Neuron (in vitro differentiated cells): ENCODE measurements at regions not wholly inside any gene's neighbourhood (a gene's known extent, or its start where the extent isn't known, plus 50 kb on each side); places are given as distances from the start of the nearest gene placed in this dataset.

Experiments
- H2AFZ ChIP-seq: one replicate; pipeline ENCODE4 v1.6.1; 2013; ENCODE audit warnings: low read depth, mild to moderate bottlenecking, inconsistent platforms, low read length, moderate library complexity
- H3K27me3 ChIP-seq: one replicate; pipeline ENCODE4 v1.6.1; 2013; ENCODE audit warnings: low read length; ENCODE audit not compliant: insufficient read depth
- H3K36me3 ChIP-seq: one replicate; pipeline ENCODE4 v1.6.1; 2013; ENCODE audit warnings: low read length; ENCODE audit not compliant: insufficient read depth
- H3K4me1 ChIP-seq: one replicate; pipeline ENCODE4 v1.6.1; 2013; ENCODE audit warnings: low read length; ENCODE audit not compliant: insufficient read depth
- H3K4me3 ChIP-seq: 2 replicates; pipeline ENCODE4 v1.5.1; 2013; ENCODE audit warnings: mild to moderate bottlenecking, low read length, moderate library complexity
- H3K9me3 ChIP-seq: one replicate; pipeline ENCODE4 v1.6.1; 2013; ENCODE audit warnings: low read length

- no peaks in the 10 kb centered on the region for H3K27me3 ChIP-seq
Measured at GRCh38 chr20:51091406-51092195, 68.7 kb upstream of the KCNG1 start.

DNA sequence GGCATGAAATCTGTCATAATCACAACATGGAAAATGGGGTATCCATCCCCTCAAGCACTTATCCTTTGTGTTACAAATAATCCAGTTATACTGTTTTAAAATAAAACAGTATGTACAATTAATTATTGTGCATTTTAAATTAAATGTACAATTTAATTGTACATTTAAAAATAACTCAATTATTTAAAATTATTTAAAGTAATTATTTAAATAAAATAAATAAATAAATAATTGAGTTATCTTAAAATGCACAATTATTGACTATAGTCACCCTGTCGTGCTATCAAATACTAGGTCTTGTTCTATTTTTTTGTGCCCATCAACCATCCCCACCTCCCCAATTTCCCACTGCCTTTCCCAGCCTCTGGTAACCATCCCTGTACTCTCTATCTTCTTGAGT is 66.9 kb upstream of the KCNG1 start:
- Histone ChIP-seq H3K4me3 (no peak overlapping the region), H3K4me1 (peaks cover 53% of the 10 kb centered on the region), H3K36me3 (no peaks in the 10 kb centered on the region), H2AFZ (no peak overlapping the region), H3K9me3 (no peaks in the 10 kb centered on the region), H3K27me3 (no peaks in the 10 kb centered on the region)

More at GRCh38 chr20:51091406-51092195, 68.7 kb upstream of the KCNG1 start:
- peaks cover 59% of the 10 kb centered on the region for H3K4me1 ChIP-seq
- H3K36me3 ChIP-seq = no peaks in the 10 kb centered on the region
- peak overlapping the region; percentile 56 for H2AFZ ChIP-seq
- no peaks in the 10 kb centered on the region for H3K9me3 ChIP-seq
- peak overlapping the region; percentile 8 for H3K4me3 ChIP-seq

DNA sequence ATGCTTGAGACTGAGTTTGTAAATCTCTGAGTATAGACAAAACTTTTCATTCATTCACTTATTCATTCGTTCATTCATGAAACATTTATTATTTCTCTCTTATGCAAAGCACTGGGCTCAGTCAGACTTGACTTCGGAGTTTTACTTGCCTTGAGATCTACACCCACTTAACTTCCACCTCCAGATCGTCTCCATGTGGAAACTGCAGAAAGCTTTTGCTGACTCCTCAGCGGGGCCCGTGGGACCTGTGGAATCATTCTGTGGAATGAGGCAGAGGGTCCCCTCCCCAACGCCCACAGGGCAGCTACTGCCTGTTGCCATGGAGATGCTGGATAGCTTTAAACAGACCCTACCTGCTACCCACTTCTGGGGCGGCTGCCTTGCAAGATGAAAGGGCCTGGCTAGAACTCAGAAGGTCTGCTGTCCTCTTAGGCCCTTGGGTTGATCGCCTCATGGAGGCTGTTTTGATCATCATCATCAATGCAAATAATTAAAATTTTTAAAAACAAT is 66.4 kb upstream of the KCNG1 start:
- Histone ChIP-seq H2AFZ (no peak overlapping the region), H3K9me3 (no peaks in the 10 kb centered on the region), H3K36me3 (no peaks in the 10 kb centered on the region), H3K4me3 (no peak overlapping the region), H3K27me3 (no peaks in the 10 kb centered on the region), H3K4me1 (peaks cover 53% of the 10 kb centered on the region)

DNA sequence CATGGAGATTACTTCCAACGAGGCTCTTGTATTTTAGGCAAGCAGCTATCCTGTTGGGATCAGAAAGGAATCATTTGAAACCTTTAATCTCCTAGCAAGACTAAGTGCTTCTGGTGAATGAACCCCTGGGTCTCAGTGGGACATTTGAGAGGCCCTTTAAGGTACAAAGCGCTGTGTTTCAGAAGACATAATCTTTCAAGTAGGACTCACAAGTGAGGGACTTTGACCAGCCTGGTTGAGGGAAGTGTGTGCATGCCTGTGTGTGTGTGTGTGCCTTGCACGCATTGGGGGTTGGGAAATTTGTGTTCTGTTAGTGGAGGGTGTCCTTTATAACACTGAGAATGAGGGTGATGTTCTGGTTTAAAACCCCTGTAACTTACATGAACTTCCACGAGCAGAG is 64.4 kb upstream of the KCNG1 start:
- H3K36me3 ChIP-seq = no peaks in the 10 kb centered on the region
- no peak overlapping the region for H2AFZ ChIP-seq
- peaks cover 33% of the 10 kb centered on the region for H3K4me1 ChIP-seq
- no peaks in the 10 kb centered on the region for H3K27me3 ChIP-seq
- H3K9me3 ChIP-seq = no peaks in the 10 kb centered on the region
- no peak overlapping the region for H3K4me3 ChIP-seq

DNA sequence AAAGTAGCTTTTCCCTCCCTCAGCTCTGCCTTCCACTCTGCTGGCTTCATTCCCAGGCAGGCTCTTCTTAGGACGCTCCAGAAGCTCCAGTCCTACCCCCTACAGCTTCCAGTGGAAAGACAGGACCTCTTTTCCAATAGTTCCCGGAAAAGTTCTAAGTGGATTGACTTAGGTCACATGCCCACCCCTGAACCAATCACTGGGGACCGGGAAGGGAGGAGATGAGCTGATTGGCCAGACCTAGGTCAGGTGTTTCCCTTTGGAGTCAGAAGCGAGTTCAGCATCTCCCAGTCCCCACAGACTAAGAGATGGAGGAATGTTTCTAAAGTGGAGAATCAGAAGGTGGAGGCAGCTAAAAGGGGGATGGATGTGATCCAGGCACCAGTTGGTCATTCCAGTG is 62.9 kb upstream of the KCNG1 start:
- Histone ChIP-seq H2AFZ (no peak overlapping the region), H3K36me3 (no peaks in the 10 kb centered on the region), H3K4me1 (peaks cover 23% of the 10 kb centered on the region), H3K9me3 (no peaks in the 10 kb centered on the region), H3K27me3 (no peaks in the 10 kb centered on the region), H3K4me3 (no peak overlapping the region)

DNA sequence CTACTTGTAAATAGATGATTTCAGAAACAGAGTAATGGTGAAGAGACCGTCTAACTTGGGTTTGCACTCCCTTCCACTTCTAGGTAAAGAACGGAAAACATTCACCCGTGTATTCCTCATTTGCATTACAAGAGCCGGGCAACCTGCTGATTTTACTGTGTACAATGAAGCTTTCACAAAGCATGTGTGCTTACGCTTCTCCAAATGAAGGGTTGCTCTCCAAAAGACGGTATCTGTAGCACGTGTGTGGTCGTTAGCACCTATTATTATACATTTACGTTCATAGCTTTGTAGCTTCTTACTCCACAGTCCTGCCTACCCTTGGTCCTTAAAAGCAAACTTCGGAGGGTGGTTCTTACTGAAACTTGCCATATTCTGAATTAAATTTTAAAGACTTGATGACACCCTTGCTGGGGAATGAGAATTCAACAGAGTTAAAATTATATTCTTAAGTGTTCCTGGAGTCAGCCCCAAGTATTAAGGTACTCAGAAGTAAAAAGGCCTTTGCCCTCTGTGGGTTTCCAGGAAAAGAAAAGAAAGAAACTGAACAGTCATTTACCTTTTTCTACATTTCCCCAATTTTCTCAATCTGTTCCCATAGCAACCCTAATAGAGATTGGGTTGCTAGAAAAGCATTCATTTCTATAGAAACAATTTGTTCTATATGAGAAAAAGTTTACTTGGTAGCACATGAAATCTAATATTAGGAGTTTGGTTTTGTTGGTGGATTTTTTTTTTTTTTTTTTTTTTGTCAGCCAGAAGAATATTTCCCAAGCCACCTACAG is 61.9 kb upstream of the KCNG1 start:
- no peak overlapping the region for H2AFZ ChIP-seq
- H3K36me3 ChIP-seq = no peaks in the 10 kb centered on the region
- no peak overlapping the region for H3K4me3 ChIP-seq
- no peaks in the 10 kb centered on the region for H3K9me3 ChIP-seq
- H3K27me3 ChIP-seq = no peaks in the 10 kb centered on the region
- H3K4me1 ChIP-seq = peaks cover 23% of the 10 kb centered on the region

DNA sequence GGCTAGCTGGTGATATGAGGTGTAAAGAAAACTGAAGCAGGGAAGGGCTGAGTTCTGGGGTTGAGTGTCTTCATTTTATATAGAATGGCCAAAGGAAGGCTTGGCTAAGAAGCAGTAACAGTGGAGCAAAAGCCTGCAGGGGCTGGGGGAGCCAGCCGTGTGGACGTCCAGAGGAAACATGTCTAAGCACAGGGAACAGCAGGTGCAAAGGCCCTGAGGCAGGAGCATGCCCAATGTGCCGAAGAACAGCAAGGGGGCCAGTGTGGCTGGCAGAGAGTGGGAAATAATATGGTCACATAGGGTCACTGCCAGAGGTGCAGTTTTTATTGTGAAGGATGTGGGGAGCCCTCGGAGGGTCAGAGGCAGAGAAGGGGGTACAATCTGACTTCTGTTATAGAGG is 60.5 kb upstream of the KCNG1 start:
- no peak overlapping the region for H3K4me3 ChIP-seq

DNA sequence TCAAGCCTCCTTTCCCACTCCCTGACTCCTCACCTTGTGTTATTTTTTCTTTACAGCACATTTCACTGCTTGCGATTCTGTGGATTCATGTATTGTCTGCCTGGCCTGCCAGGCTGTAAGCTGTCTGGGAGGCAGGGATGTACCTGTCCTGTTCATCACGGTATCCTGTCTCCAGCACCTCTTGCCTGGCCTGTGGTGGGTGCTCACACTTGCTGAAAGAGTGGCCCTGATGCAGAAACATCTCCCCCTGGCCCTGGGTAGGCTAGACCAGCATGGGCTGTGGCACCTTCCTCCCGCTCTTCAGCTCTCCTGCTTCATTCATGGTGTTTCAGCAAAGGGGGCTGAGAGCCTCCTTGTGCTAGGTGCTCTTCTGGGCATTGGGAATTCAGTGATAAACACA is 60.1 kb upstream of the KCNG1 start:
- H3K36me3 ChIP-seq = no peaks in the 10 kb centered on the region
- H3K4me3 ChIP-seq = no peak overlapping the region
- H3K4me1 ChIP-seq = peaks cover 28% of the 10 kb centered on the region
- H3K27me3 ChIP-seq = no peaks in the 10 kb centered on the region
- no peak overlapping the region for H2AFZ ChIP-seq
- H3K9me3 ChIP-seq = no peaks in the 10 kb centered on the region

More for the DNA sequence above, 60.5 kb upstream of the KCNG1 start:
- Histone ChIP-seq H3K27me3 (no peaks in the 10 kb centered on the region), H2AFZ (no peak overlapping the region), H3K36me3 (no peaks in the 10 kb centered on the region), H3K4me1 (peaks cover 24% of the 10 kb centered on the region), H3K9me3 (no peaks in the 10 kb centered on the region)

- Histone ChIP-seq H3K4me3 (no peak overlapping the region), H2AFZ (no peak overlapping the region), H3K36me3 (no peaks in the 10 kb centered on the region), H3K4me1 (peaks cover 43% of the 10 kb centered on the region), H3K9me3 (no peaks in the 10 kb centered on the region), H3K27me3 (no peaks in the 10 kb centered on the region)
Measured at GRCh38 chr20:51080516-51080915, 57.6 kb upstream of the KCNG1 start.

GRCh38 chr20:51079488-51079887 is 56.6 kb upstream of the KCNG1 start:
- no peak overlapping the region for H2AFZ ChIP-seq
- no peaks in the 10 kb centered on the region for H3K27me3 ChIP-seq
- peaks cover 43% of the 10 kb centered on the region for H3K4me1 ChIP-seq
- H3K36me3 ChIP-seq = no peaks in the 10 kb centered on the region
- H3K9me3 ChIP-seq = no peaks in the 10 kb centered on the region
- no peak overlapping the region for H3K4me3 ChIP-seq

DNA sequence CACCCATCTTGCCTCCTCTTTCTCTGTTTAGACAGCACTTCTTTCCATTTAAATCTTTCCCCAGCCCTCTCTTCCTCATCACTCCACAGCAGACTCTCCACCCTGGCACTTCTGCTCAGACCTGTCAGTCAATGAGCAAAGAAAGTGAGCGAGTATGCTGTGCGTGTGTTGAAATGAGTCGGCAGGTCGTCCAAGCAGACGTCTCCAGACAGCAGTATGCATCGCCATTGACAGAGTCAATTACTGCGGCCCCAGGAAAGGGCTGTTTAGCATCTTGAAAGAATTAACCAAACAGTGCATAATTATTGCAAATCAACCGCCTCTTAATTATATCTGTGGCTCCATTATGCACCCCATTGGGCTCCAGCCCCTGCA is 54.8 kb upstream of the KCNG1 start:
- Histone ChIP-seq H3K27me3 (no peaks in the 10 kb centered on the region), H2AFZ (no peak overlapping the region), H3K9me3 (no peaks in the 10 kb centered on the region), H3K4me1 (peaks cover 43% of the 10 kb centered on the region), H3K36me3 (no peaks in the 10 kb centered on the region), H3K4me3 (no peak overlapping the region)

DNA sequence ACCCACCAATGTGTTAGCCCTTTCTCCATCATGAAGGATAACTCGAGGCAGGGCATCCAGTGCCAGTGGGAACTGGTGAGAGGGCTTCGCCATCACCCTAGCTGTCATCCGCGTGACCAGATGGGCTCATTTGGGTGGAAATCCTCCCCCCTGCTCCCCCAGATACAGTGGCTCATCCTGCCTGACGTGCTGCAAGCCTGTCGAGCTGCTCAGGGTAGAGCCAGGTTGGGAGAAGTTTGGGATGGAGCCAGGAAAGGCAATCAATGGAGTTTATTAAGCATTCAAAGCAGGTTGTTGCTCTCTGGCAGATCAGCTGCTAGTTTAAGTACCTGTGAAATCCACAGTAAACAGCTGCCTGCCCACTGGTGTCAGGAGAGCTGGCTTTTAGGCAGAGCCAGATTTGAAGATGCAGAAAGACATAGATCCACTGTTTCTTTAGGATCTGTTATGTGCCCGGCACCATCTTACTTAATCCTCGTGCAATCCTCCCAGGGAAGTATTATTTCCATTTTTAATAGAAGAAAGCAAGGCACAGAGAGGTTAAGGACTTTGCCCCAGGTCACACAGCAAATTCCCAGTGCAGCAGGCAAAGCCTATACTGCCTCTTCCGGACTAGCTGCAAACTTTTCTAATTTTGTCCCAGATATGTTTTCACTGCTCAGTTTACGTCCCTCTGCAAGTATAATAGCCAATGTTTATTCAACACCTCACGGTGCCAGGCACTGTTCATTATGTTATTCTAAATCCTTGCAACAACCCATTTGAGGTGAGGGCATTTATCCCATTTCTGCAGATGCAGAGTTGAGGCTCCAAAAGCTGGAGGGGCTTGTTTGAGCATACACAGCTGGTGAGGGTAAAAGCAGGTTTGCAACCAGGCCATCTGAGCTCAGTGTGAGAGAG is 54.1 kb upstream of the KCNG1 start:
- no peak overlapping the region for H3K4me3 ChIP-seq
- H3K36me3 ChIP-seq = no peaks in the 10 kb centered on the region
- peaks cover 43% of the 10 kb centered on the region for H3K4me1 ChIP-seq
- H3K9me3 ChIP-seq = no peaks in the 10 kb centered on the region
- H3K27me3 ChIP-seq = no peaks in the 10 kb centered on the region
- no peak overlapping the region for H2AFZ ChIP-seq

- no peaks in the 10 kb centered on the region for H3K27me3 ChIP-seq
- H3K36me3 ChIP-seq = no peaks in the 10 kb centered on the region
- no peak overlapping the region for H3K4me3 ChIP-seq
- H3K9me3 ChIP-seq = no peaks in the 10 kb centered on the region
- H3K4me1 ChIP-seq = peaks cover 43% of the 10 kb centered on the region
- H2AFZ ChIP-seq = no peak overlapping the region
Measured at GRCh38 chr20:51074062-51074461, 51.2 kb upstream of the KCNG1 start.
